SK-N-SH treated with all-trans-retinoic acid at 6 μM for 48 hours (cell line): ENCODE measurements at regions not wholly inside any gene's neighbourhood (a gene's known extent, or its start where the extent isn't known, plus 50 kb on each side); places are given as distances from the start of the nearest gene placed in this dataset.

Experiments used
- ATAC-seq: fragments of 200-7000 bp; cut with Tn5 transposase; 3 replicates; pipeline ENCODE4 v1.9.1; 2020; ENCODE audit warnings: mild to moderate bottlenecking, moderate library complexity
- ARNTL ChIP-seq: fragments of 450-650 bp; formaldehyde crosslinking; IDR thresholded peaks from 2 replicates; pipeline ENCODE4 v1.5.0; 2020; ENCODE audit warnings: low read depth, mild to moderate bottlenecking, moderate library complexity, borderline replicate concordance
- BACH2 ChIP-seq: fragments of 250-450 bp; sonication (Bioruptor Pico); IDR thresholded peaks from 2 replicates; pipeline ENCODE4 v1.9.0; 2021; ENCODE audit warnings: mild to moderate bottlenecking, borderline replicate concordance
- CREB5 ChIP-seq: fragments of 250-450 bp; sonication (Bioruptor Pico); IDR thresholded peaks from 2 replicates; pipeline ENCODE4 v1.5.1; 2020; ENCODE audit warnings: low read depth, mild to moderate bottlenecking, moderate library complexity
- CSRNP3 ChIP-seq: fragments of 250-450 bp; sonication (Bioruptor Pico); IDR thresholded peaks from 2 replicates; pipeline ENCODE4 v1.5.1; 2021; ENCODE audit warnings: mild to moderate bottlenecking, moderate library complexity
- ESRRG ChIP-seq: fragments of 250-450 bp; sonication (Bioruptor Pico); IDR thresholded peaks from 2 replicates; pipeline ENCODE4 v1.6.1; 2021; ENCODE audit warnings: mild to moderate bottlenecking
- GLIS3 ChIP-seq: fragments of 250-450 bp; sonication (Bioruptor Pico); IDR thresholded peaks from 2 replicates; pipeline ENCODE4 v1.5.0; 2020; ENCODE audit warnings: mild to moderate bottlenecking, moderate library complexity
- ISL1 ChIP-seq: fragments of 250-450 bp; sonication (Bioruptor Pico); IDR thresholded peaks from 2 replicates; pipeline ENCODE4 v2.1.2; 2022; ENCODE audit warnings: mild to moderate bottlenecking, moderate library complexity
- OSR1 ChIP-seq: fragments of 250-450 bp; sonication (Bioruptor Pico); IDR thresholded peaks from 2 replicates; pipeline ENCODE4 v1.8.0; 2022; ENCODE audit warnings: moderate library complexity, mild to moderate bottlenecking, inconsistent platforms
- PATZ1 ChIP-seq: fragments of 250-450 bp; sonication (Bioruptor Pico); IDR thresholded peaks from 2 replicates; pipeline ENCODE4 v1.8.0; 2020; ENCODE audit warnings: mild to moderate bottlenecking, moderate library complexity, borderline replicate concordance
- POU6F1 ChIP-seq: fragments of 250-450 bp; sonication (Bioruptor Pico); IDR thresholded peaks from 2 replicates; pipeline ENCODE4 v1.8.0; 2021; ENCODE audit warnings: low read depth, mild to moderate bottlenecking, moderate library complexity, borderline replicate concordance
- PPARA ChIP-seq: fragments of 250-450 bp; sonication (Bioruptor Pico); IDR thresholded peaks from 2 replicates; pipeline ENCODE4 v1.5.0; 2020; ENCODE audit warnings: mild to moderate bottlenecking, borderline replicate concordance
- RARB ChIP-seq: fragments of 250-450 bp; sonication (Bioruptor Pico); IDR thresholded peaks from 2 replicates; pipeline ENCODE4 v1.8.0; 2021; ENCODE audit warnings: mild to moderate bottlenecking, moderate library complexity
- SNAI2 ChIP-seq: fragments of 250-450 bp; sonication (Bioruptor Pico); IDR thresholded peaks from 2 replicates; pipeline ENCODE4 v1.5.0; 2020; ENCODE audit warnings: mild to moderate bottlenecking, moderate library complexity
- TCF4 ChIP-seq: fragments of 250-450 bp; sonication (Bioruptor Pico); IDR thresholded peaks from 2 replicates; pipeline ENCODE4 v1.8.0; 2021; ENCODE audit warnings: mild to moderate bottlenecking, moderate library complexity, borderline replicate concordance
- TOX ChIP-seq: fragments of 250-450 bp; sonication (Bioruptor Pico); IDR thresholded peaks from 2 replicates; pipeline ENCODE4 v1.8.0; 2021; ENCODE audit warnings: mild to moderate bottlenecking, moderate library complexity, borderline replicate concordance
- TSHZ2 ChIP-seq: fragments of 250-450 bp; sonication (Bioruptor Pico); IDR thresholded peaks from 2 replicates; pipeline ENCODE4 v1.5.0; 2020; ENCODE audit warnings: mild to moderate bottlenecking, moderate library complexity
- ZC3H10 ChIP-seq: fragments of 250-450 bp; sonication (Bioruptor Pico); IDR thresholded peaks from 2 replicates; pipeline ENCODE4 v1.5.1; 2021; ENCODE audit warnings: mild to moderate bottlenecking, moderate library complexity
- ZFP3 ChIP-seq: fragments of 250-450 bp; sonication (Bioruptor Pico); IDR thresholded peaks from 2 replicates; pipeline ENCODE4 v1.5.0; 2020; ENCODE audit warnings: mild to moderate bottlenecking, moderate library complexity
- ZFP30 ChIP-seq: fragments of 450-650 bp; formaldehyde crosslinking; IDR thresholded peaks from 2 replicates; pipeline ENCODE4 v1.5.0; 2022; ENCODE audit warnings: mild to moderate bottlenecking, moderate library complexity
- ZNF565 ChIP-seq: fragments of 450-650 bp; formaldehyde crosslinking; conservative IDR thresholded peaks from 2 replicates; pipeline ENCODE4 v1.5.0; 2020; ENCODE audit warnings: low read depth, mild to moderate bottlenecking, moderate library complexity
- ZNF70 ChIP-seq: fragments of 450-650 bp; formaldehyde crosslinking; IDR thresholded peaks from 2 replicates; pipeline ENCODE4 v1.5.0; 2020; ENCODE audit warnings: mild to moderate bottlenecking, moderate library complexity
- ZNF8 ChIP-seq: fragments of 450-650 bp; formaldehyde crosslinking; IDR thresholded peaks from 2 replicates; pipeline ENCODE4 v1.5.0; 2020; ENCODE audit warnings: mild to moderate bottlenecking, moderate library complexity

GRCh38 chr2:82128051-82128450 lies 1823.5 kb upstream of the LRRTM1 start:
- TF ChIP-seq TCF4 (CRISPR knock-in tag): no peak
- TF ChIP-seq ZFP30: no peak
- TF ChIP-seq, all 23 proteins: peak for 0

GRCh38 chr2:82124629-82125028 lies 1820.1 kb upstream of the LRRTM1 start:
- no peak for TF ChIP-seq PATZ1 (CRISPR knock-in tag)
- no peak for TF ChIP-seq OSR1 (CRISPR knock-in tag)
- TF ChIP-seq ZNF565: no peak
- no peak for TF ChIP-seq ZFP3
- TF ChIP-seq ZNF8: no peak
- no peak for TF ChIP-seq POU6F1
- TF ChIP-seq CSRNP3 (CRISPR knock-in tag): no peak
- TF ChIP-seq BACH2 (CRISPR knock-in tag): no peak
- no peak for TF ChIP-seq TCF4 (CRISPR knock-in tag)
- TF ChIP-seq ZC3H10 (CRISPR knock-in tag): no peak
- no peak for TF ChIP-seq ZFP30
- TF ChIP-seq PPARA: no peak
- TF ChIP-seq SNAI2 (CRISPR knock-in tag): no peak
- no peak for TF ChIP-seq TOX
- no peak for TF ChIP-seq ZNF70 (CRISPR knock-in tag)
- TF ChIP-seq GLIS3 (CRISPR knock-in tag): no peak
- TF ChIP-seq ARNTL: no peak
- ATAC-seq: no peak

More at GRCh38 chr2:82128051-82128450, 1823.5 kb upstream of the LRRTM1 start:
- ATAC-seq: no peak

GRCh38 chr2:82120654-82121053 lies 1816.1 kb upstream of the LRRTM1 start:
- no peak for ATAC-seq
- TF ChIP-seq CREB5 (no peak), ZC3H10 (CRISPR knock-in tag) (no peak), TCF4 (CRISPR knock-in tag) (no peak), SNAI2 (CRISPR knock-in tag) (no peak)

- ATAC-seq: no peak
- TF ChIP-seq PATZ1 (CRISPR knock-in tag) (no peak), ARNTL (no peak), ZFP3 (no peak), ZNF565 (no peak), BACH2 (CRISPR knock-in tag) (no peak), ESRRG (CRISPR knock-in tag) (no peak), TOX (no peak), TSHZ2 (CRISPR knock-in tag) (no peak), RARB (no peak), POU6F1 (no peak), ZNF70 (CRISPR knock-in tag) (no peak), SNAI2 (CRISPR knock-in tag) (no peak), ISL1 (no peak), CSRNP3 (CRISPR knock-in tag) (no peak), ZC3H10 (CRISPR knock-in tag) (no peak)
These were observed 1815.6 kb upstream of the LRRTM1 start for GRCh38 chr2:82120115-82120514.
